Stomach (tissue), 8 donors: ENCODE measurements at regions not wholly inside any gene's neighbourhood (a gene's known extent, or its start where the extent isn't known, plus 50 kb on each side); places are given as distances from the start of the nearest gene placed in this dataset.

Experiments
- DNase-seq, 2 donors: peaks; one replicate each; pipeline versions ENCODE4 v3.0.0 to v3.0.0-alpha.2; 2013 to 2019
- H3K27ac ChIP-seq, 5 donors: fragments of 200-600 bp in 4 of 5; sonication (generic) in 4 of 5; one replicate each; pipeline ENCODE4 v1.5.1; 2013 to 2019; ENCODE audit warnings: mild to moderate bottlenecking in 1 of 5, moderate library complexity in 1 of 5
- H3K27me3 ChIP-seq, 3 donors: fragments of 200-600 bp; sonication (generic); one replicate each; pipeline ENCODE4 v1.5.1; 2017 to 2019; ENCODE audit warnings: mixed run types in 1 of 3
- H3K36me3 ChIP-seq, 4 donors: fragments of 200-600 bp; sonication (generic); 1 replicate in 3 of 4; 2 replicates in 1 of 4; pipeline ENCODE4 v1.5.1; 2016 to 2019
- H3K4me1 ChIP-seq, 4 donors: fragments of 200-600 bp; sonication (generic); one replicate each; pipeline ENCODE4 v1.5.1; 2016 to 2019
- H3K4me3 ChIP-seq, 4 donors: fragments of 200-600 bp; sonication (generic) in 3 of 4; one replicate each; pipeline ENCODE4 v1.5.1; 2016 to 2019; ENCODE audit warnings: mild to moderate bottlenecking in 1 of 4
- H3K9me3 ChIP-seq, 4 donors: fragments of 200-600 bp; sonication (generic); one replicate each; pipeline ENCODE4 v1.5.1; 2016 to 2019
- EP300 ChIP-seq: sonication (generic); formaldehyde crosslinking; IDR thresholded peaks from one replicate; pipeline ENCODE4 v1.6.1; 2017; ENCODE audit warnings: antibody characterized with exemption
- POLR2A ChIP-seq, 4 donors: fragments of 450-650 bp; IDR thresholded peaks; one replicate each; pipeline ENCODE4 v1.6.1; 2016; ENCODE audit warnings: antibody characterized with exemption in 4 of 4, control low read depth in 2 of 4, mild to moderate bottlenecking in 1 of 4, moderate library complexity in 1 of 4
- POLR2AphosphoS5 ChIP-seq, 3 donors: sonication (generic); formaldehyde crosslinking; IDR thresholded peaks; one replicate each; pipeline ENCODE4 v1.6.1; 2016; ENCODE audit warnings: antibody characterized with exemption in 3 of 3
- WGBS, 5 donors: extraction: QIAGEN DNeasy Blood & Tissue Kit in 3 of 5; methylation state at CpG; one replicate each; pipeline versions ENCODE4 v1.1.5 to v1.1.7; 2013 to 2018; 5-methylcytosine and 5-hydroxymethylcytosine counted together
- intact Hi-C: fragments of 100-400 bp; cut with DNase I; formaldehyde crosslinking; loops from one replicate; pipeline ENCODE4 v1.15.1; 2023; ENCODE audit warnings: low total_unique reads
- TF ChIP-seq, protein P1 (sequence below), 7 experiments: fragments of 450-650 bp in 4 of 7; fragments of 200-600 bp in 3 of 7; sonication (generic) in 3 of 7; IDR thresholded peaks; one replicate each; pipeline ENCODE4 v1.5.1; 2016 to 2019; ENCODE audit warnings: antibody characterized with exemption in 7 of 7, control low read depth in 2 of 7, mild to moderate bottlenecking in 1 of 7
- donor health status: healthy with polysubstance abuse.
- donor health status: Bipolar disorder and iron deficiency.
- donor health status: healthy.

DNA sequence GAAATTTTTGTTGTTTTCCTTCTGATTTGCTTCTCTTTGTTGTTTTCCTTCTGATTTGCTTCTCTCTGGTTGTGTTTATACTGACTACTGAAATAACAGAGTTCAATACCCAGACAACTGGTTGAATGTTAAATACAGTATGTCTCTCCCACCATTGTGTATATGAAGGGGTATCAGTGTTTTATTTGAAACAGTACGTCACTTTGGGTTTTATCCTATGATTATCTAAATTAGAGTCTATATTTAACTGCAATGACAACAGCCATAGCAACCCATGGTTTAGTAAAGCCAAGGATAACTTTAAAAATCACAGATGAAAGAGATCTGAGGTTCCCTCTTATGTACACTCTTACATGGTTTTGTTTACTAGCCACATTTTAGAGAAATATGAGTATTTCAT lies 141.3 kb downstream of the GNAT3 start:
- H3K27me3 ChIP-seq: no peaks in the 10 kb centered on the region
- WGBS, 5 donors: 38 to 73% (median 63%) methylated on average over 1 of the region's 1 CpG
- H3K4me1 ChIP-seq: no peaks in the 10 kb centered on the region
- no peak overlapping the region for H3K27ac ChIP-seq
- no peak for TF ChIP-seq POLR2A (IDR thresholded peaks at IDR 0.05)
- TF ChIP-seq, protein P1, sequence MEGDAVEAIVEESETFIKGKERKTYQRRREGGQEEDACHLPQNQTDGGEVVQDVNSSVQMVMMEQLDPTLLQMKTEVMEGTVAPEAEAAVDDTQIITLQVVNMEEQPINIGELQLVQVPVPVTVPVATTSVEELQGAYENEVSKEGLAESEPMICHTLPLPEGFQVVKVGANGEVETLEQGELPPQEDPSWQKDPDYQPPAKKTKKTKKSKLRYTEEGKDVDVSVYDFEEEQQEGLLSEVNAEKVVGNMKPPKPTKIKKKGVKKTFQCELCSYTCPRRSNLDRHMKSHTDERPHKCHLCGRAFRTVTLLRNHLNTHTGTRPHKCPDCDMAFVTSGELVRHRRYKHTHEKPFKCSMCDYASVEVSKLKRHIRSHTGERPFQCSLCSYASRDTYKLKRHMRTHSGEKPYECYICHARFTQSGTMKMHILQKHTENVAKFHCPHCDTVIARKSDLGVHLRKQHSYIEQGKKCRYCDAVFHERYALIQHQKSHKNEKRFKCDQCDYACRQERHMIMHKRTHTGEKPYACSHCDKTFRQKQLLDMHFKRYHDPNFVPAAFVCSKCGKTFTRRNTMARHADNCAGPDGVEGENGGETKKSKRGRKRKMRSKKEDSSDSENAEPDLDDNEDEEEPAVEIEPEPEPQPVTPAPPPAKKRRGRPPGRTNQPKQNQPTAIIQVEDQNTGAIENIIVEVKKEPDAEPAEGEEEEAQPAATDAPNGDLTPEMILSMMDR (IDR thresholded peaks at IDR 0.05): no peak
- TF ChIP-seq POLR2AphosphoS5 (IDR thresholded peaks at IDR 0.05): no peak
- no peak for TF ChIP-seq EP300
- no peaks in the 10 kb centered on the region for H3K36me3 ChIP-seq
- DNase-seq: no peak
- no peak overlapping the region for H3K4me3 ChIP-seq
- intact Hi-C loops: no loop called here
- peaks cover 0 to 2% (median under 1%) of the 10 kb centered on the region in 4 donors for H3K9me3 ChIP-seq

DNA sequence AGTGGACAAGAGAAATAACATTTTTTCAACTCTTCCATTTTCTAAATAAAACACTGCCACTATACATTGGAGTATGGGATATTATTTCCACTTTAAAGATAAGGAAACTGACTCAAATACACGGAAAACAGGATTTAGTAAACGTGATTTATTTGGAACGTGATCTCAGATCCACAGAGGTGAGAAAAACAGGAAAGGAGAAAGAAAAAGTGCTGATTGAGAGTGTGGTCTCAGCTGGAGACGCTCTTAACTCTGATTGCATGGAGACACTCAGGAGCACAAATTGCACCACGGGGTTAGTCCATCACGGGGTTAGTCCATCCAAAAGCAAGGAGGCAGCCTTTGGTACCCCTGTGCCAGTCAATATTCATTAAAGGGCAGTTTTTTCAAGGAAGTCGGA lies 142.5 kb downstream of the GNAT3 start:
- Histone ChIP-seq H3K27ac (no peak overlapping the region), H3K4me3 (no peak overlapping the region), H3K36me3 (no peaks in the 10 kb centered on the region), H3K4me1 (no peaks in the 10 kb centered on the region), H3K27me3 (no peaks in the 10 kb centered on the region), H3K9me3 (peaks cover 0 to 8% (median 2%) of the 10 kb centered on the region in 4 donors)
- DNase-seq: no peak
- 62 to 76% (median 74%) methylated on average over 7 of the region's 7 CpGs for WGBS, 5 donors
- intact Hi-C loops: no loop called here
- TF ChIP-seq, protein P1 (IDR thresholded peaks at IDR 0.05): no peak
- TF ChIP-seq EP300 (no peak), POLR2AphosphoS5 (IDR thresholded peaks at IDR 0.05) (no peak), POLR2A (IDR thresholded peaks at IDR 0.05) (no peak)

DNA sequence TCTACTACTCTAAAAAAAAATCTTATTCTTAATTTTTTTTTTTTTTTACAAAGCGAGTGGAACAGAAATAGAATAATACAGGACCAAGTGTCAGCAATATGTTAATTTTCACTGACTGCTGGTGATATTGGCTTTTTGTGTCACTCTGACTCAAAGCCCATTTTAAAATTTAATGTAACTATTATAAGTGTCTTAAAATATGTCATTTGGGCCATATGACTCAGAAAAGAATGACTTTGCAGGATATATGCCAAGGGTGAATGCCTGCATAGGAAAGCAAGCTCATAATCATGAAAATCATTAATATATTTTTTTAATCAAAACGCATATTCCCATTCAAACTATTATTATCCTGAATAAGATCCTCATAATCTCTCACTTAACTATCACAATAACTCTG lies 149.2 kb downstream of the GNAT3 start:
- no peak overlapping the region for H3K4me3 ChIP-seq
- H3K36me3 ChIP-seq: no peaks in the 10 kb centered on the region
- no peak for DNase-seq
- TF ChIP-seq POLR2AphosphoS5 (IDR thresholded peaks at IDR 0.05): no peak
- TF ChIP-seq POLR2A (IDR thresholded peaks at IDR 0.05): no peak
- TF ChIP-seq EP300: no peak
- TF ChIP-seq, protein P1 (IDR thresholded peaks at IDR 0.05): no peak
- H3K4me1 ChIP-seq: no peaks in the 10 kb centered on the region
- WGBS, 5 donors: 90 to 96% (median 95%) methylated on average over 2 of the region's 2 CpGs
- H3K27ac ChIP-seq: no peak overlapping the region
- H3K9me3 ChIP-seq: peaks cover 0 to 8% (median 2%) of the 10 kb centered on the region in 4 donors
- intact Hi-C loops: no loop called here
- H3K27me3 ChIP-seq: no peaks in the 10 kb centered on the region

DNA sequence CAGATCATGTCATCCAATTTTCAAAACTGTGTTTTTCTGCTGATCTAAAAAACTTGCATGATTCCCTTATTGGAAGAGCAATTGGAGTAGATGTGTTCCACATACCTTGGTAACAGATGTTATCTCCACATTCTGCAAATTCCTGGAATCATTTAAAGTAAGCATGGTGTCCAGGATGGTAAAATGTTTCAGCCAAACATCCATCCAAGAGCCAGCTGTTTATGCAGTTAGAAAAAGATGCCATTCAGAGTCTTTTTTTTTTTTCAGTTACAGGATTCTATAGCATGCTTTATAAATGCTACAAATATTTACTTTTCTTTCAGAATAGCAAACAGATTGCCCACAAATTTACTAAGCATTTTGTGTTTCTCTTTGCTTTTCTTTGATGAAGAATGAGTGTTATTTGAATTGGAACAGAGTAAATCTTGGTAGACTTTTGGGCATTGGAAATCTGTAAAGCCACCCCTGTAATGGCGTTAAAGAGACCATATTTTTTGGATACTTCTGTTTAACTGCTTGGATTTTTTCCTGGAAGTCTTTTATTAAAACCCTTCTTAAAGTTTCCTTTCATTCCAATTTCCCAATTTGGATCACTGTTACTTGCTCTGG lies 149.8 kb downstream of the GNAT3 start:
- DNase-seq: no peak
- Histone ChIP-seq H3K36me3 (no peaks in the 10 kb centered on the region), H3K4me3 (no peak overlapping the region), H3K4me1 (no peaks in the 10 kb centered on the region), H3K9me3 (peaks cover 0 to 8% (median 2%) of the 10 kb centered on the region in 4 donors), H3K27me3 (no peaks in the 10 kb centered on the region), H3K27ac (no peak overlapping the region)
- WGBS, 5 donors: 11 to 64% (median 52%) methylated on average over 1 of the region's 1 CpG
- intact Hi-C loops: no loop called here
- TF ChIP-seq POLR2AphosphoS5 (IDR thresholded peaks at IDR 0.05): no peak
- TF ChIP-seq, protein P1 (IDR thresholded peaks at IDR 0.05): no peak
- TF ChIP-seq POLR2A (IDR thresholded peaks at IDR 0.05): no peak
- no peak for TF ChIP-seq EP300
